Tongue (tissue), 1 donor: ENCODE measurements at regions not wholly inside any gene's neighbourhood (a gene's known extent, or its start where the extent isn't known, plus 50 kb on each side); places are given as distances from the start of the nearest gene placed in this dataset.
"Not testable (repeated sequence)": the region's sequence is repeated elsewhere in the genome, so short reads cannot be mapped to it uniquely, and the experiment has no call there.

Source experiments
- DNase-seq: peaks from one replicate; pipeline ENCODE4 v3.0.0-alpha.2; 2015

DNA sequence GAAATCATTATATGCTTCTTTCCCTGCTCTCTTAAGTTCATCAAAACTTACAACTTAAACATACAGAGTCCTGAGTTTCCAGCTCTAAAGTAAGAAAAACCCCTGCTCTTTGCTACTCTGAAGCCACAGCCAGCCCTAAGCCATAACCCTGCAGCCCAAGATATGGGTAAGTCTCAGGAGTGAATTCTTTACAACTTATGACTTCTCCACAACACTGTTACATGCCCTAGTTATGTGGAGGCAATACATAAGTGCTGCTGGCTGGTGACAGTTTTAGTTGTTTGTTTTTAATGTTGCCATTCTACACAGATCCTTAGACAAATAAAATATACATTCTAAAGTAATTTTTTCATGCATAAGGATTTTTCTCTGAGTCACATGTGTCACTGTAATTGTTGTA is 100.2 kb downstream of the FBXO8 start:
- DNase-seq: no peak

DNA sequence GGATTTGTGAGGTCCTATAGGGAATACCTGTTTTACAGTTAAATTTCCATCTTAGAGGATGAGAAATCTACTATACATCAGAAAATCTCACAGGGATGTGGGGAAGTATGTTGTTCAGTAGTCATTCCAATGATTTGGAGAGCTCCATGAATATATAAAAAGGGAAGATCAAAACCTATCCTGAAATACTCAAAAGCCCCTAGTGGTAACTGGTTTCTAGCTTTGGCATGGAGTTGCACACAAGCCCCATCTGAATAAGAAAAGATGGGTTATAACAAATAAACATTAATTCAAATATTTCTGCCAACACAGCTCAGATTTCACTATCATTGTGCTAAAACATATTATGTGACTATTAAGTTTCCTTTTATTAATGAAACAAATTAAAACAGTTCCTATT is 101.6 kb downstream of the FBXO8 start:
- DNase-seq: no peak

DNA sequence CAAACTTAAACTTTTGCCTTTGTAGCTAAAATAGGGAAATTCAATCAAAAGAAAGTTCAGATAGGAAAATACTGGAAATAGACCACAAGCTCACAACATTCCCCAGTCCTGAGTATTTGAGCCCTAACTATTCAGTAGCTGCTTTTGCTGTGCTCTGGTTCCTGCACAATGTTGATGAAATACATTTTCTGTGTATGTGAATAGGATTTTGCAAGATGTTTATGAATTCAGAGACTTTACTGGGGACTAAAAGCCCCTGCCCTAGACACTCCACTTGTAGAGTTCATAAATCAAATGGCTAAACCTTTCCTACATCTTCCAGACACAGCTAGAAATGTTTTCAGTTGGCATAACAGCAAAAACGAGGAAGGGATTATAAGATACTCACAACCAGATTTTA is 105.9 kb downstream of the FBXO8 start:
- DNase-seq: no peak

DNA sequence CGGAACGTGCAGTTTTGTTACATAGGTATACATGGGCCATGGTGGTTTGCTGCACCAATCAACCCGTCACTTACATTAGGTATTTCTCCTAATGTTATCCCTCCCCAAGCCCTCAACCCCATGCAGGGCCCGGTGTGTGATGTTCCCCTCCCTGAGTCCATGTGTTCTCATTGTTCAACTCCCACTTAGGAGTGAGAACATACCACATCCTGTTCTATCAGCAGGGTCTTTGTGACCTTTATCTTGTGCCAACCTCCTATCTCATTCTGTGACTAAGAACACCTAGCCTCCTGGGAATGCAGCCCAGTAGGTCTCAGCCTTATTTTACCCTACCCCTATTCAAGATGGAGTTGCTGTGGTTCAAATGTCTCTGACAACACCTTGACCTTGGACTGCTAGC is 107.6 kb downstream of the FBXO8 start:
- DNase-seq: not testable (repeated sequence)

DNA sequence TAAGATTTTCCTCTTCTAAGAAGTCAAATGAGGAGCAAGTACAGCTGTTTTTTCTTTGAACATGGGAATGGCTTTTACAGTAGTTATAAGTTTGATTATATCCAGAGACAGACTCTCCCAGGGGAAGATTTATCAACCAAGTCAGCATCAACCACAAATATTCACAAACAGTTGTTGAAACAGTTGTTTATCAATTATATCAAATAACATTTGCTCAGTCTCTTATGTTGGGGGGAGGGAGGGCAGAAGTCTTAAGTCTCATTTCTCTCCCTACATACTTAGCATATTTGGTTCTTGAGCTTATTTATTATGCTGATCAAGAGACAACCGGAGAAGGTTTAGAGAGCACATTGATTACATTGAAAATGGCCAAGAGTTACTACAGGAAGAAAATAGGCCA is 110.1 kb downstream of the FBXO8 start:
- DNase-seq: no peak

DNA sequence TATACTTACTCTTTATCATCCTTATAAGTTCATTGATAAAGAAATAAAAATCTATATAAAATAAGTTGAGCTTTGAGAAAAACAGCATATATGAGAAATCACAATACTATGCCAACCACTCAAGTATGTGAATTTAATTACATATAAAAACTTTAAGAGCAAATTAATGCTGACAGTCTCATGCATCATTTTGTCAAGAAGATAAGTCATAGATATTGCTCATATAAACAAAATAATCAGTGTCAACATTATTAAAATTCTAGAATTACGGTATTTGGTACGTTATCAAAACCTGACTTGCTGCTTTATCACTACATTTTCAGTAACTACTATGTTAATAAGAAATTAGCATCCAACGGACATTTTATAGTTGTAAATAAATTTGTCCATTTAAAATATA is 111.2 kb downstream of the FBXO8 start:
- no peak for DNase-seq

DNA sequence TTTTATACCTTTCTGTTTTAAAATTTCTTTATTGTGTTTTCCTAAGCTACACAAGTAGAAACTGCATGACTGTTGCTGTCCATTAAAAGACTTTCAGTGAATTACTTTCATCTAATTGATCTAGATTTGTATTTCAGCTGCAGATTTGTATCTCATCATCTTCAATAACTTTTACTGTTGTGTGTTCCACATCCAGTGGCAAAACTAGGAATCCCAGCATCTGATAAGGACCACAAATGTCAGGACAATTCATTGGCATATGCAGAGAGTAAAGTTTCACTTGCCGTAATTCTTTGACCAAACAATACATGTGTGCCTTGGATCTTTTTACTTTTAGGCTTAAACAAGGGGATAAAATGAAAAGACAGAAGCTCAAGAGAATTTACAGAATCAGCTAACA is 112.6 kb downstream of the FBXO8 start:
- DNase-seq: no peak

DNA sequence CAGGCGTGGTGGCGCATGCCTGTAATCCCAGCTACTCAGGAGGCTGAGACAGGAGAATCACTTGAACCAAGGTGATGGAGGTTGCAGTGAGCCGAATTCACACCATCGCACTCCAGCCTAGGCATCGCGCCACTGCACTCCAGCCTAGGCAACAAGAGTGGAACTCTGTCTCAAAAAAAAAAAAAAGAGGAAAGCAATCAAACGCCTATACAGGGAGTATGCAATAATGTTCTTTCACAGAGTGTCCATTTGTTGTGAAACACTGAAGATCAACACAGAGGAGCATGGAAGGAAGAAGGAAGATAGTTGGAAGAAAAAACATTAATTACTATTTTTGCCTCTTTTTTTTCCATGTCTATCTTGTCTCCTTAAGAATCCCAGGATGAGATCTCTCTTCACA is 113.4 kb downstream of the FBXO8 start:
- DNase-seq: no peak

DNA sequence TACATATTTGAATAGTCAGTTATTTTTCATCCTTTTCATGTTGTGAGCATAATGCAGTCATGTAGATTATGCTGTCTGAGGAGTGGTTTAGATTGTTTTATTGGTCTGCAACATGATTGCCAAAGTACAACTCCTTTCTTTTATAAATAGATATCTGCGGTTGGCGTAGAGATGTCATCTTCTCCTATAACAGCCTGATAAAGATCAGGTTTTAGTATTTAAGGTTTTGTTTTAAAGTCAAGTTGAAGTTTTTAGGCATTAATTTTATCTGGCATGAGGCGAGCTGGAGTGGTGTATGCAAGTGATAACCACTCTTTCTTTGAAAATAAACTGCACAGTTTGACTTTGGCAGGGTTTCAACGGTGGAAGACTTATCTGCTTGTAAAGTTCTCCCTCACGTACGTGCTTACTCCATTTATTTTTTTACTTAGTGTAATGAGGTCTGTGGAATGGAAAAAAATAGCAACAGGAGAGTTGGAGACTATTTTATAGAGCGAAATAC is 126.3 kb downstream of the FBXO8 start:
- no peak for DNase-seq

DNA sequence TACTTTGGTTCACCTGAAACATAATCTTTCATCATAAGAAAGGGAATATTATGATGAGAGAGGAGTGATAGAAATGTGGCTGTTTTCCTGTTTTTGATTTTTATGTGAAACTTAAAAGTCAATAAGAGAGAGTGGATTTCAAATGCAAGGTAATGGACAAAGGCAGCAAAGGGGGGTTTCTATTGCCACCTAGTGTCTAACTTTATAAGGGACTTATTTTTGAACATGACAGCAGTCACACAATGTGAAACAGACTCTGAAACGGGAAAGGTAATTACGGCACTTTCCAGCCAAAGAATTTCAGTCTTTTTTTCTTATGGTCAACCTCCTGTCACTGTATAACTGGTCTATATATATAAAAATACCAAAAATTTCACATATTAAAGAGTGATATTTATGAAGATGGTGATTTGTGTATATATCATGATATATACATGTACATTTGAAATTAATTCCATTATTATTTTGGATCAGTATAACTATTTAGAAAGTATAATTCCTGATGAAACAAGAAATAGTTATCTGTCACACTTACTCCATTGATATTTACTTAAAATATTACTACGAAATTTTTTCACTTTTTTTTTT is 127.1 kb downstream of the FBXO8 start:
- peak; percentile 73 for DNase-seq

DNA sequence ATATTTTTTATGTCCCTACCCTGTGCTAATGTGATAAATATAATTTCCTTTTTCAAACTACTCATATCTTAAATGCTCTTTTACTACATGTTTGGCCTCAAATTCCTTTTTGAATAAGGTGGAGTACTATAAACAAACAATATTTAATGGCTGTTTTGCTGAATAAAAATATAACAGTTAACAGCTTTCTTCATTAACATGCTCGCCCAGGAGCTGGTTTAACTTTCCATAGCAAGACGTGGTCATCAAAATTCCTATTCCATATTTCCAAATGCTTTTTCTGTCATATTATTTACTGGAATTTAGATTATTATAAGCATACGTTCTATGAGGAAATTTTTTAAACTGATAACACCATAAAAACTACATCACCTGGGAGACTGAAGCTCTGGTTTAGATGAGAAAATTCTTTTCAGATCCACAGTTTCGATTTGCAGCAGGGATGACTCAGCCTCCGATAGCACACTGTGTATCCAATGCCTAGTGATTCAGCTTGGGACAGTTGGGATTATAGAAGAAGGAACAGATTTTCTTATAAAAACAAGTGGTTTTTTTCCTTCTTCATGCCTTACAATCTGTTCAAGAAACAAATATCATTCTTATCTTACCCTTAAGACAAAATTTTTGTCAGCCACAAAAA is 129.1 kb downstream of the FBXO8 start:
- DNase-seq: peak; percentile 38

DNA sequence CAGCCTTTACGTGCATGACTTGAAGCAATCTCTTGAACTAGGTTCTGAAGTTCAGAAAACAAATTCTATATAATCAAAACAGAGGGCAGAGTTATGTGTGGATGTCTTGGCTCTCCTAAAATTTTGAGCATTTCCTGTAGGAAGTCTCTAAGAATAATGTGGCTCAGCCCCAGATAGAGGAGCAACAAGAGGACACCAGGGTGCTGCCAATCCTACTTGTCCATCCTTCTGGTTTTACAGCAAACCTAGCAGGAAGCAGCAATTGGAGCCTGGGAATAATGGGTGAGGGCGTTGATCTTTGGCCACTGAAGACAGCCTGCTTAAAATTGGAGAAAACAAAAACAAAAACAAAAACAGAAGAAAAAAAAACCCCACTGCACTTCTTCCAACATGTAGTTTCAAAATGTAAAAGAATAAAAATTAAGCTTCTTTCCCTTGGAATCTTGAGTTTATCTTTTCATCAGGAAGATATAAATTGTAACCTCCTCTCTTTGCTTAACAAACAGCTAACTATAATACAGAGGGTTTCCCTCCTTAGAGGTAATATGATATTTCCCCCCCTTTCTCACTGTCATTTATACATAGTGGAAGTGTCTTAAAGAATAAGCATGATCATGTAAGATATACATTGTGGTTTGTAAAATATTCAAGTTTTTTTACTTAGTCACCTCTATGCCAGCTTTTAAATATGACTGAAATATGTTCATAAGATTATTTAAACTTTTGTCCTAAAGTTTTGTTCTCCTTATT is 130.6 kb downstream of the FBXO8 start:
- DNase-seq: no peak

DNA sequence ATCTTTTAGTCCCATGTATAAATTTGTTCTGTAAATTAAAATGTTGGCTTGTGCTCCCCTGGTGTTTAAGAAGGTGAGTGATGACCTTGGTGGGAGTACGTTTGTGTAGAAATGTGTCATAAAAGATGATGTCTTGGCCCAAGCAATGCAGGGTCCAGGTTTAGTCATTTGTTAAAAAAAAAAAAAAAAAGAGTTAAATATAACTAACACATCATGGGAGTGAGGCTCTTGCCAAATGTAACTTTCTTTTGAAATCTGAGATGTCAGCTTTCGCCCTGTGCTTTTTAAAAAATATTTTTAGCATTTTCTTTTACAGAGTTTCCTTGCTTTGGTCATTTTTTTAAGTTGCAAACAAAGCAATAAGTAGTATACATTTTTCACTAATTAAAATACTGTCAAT is 135.6 kb downstream of the FBXO8 start:
- no peak for DNase-seq

DNA sequence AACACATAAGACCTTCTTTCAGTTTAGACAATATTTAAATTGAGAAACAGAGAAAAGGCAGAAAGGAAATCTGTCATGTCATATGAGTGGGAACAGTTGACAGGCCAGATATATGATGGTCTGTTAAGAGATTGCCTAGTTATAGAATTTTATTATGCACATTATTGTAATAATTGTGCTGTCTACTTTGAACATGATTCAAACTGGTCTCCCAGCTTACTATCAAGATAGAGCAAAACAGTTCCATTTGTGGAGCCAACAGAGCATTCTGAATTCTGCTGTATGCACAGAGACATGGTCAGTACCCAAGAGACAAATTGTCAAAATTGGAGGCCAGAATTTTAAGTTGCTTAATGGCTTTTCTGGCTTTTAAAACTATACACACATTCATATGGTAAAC is 139.4 kb downstream of the FBXO8 start:
- no peak for DNase-seq

DNA sequence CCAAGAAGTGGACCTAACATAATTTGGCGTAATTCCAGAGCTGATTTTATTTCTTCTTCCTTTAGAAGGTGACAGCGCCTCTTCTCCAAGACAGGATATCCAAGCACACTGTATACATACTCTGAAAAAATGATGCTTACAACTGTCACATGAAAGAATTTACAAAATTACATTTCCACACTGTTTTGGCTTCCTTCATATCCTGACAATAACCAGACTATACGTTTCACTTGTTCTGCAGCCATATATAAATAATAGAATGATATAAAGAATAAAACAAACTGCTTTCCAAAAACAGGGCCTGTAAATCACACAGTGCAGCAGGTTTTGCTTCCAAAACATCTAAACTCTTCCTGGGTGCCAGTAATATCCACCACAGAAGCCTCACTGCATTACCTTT is 141.6 kb downstream of the FBXO8 start:
- peak; percentile 64 for DNase-seq

DNA sequence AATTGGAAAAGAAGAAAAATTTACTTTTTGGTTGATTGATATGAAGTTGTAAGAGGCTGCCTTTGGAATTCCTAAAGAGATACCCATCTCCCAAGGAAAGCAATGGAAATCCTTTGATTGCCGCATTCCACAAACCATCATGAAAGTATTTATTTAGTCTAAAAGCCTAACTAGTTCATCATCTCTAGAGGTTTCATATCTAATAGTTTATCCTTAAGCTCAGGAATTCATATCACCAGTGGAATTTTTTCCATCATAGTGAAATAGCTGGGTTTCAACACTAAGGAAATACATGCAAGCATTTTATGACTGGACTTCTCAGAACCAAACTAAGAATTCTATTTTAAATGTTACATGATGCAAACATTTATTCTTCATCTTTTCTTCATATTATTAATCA is 144.9 kb downstream of the FBXO8 start:
- no peak for DNase-seq

DNA sequence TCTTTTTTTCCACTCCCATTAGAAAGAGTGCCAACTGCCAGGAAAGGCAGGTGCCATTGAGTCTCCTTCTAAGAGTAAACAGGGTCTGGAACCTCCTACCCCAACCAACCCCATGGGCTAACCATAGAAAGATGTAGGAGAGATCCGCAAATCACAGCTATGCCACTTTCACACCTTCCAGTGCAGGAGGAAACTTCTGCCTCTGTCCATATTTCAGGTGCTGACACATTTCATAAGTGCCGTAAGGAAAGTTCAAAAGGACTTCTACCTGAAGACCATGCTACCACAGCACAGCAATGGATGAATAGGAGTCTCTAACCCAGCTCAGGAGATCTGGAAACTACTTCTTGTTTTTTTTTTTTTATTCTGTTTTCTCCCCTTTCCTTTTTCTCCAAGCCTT is 145.8 kb downstream of the FBXO8 start:
- DNase-seq: no peak

DNA sequence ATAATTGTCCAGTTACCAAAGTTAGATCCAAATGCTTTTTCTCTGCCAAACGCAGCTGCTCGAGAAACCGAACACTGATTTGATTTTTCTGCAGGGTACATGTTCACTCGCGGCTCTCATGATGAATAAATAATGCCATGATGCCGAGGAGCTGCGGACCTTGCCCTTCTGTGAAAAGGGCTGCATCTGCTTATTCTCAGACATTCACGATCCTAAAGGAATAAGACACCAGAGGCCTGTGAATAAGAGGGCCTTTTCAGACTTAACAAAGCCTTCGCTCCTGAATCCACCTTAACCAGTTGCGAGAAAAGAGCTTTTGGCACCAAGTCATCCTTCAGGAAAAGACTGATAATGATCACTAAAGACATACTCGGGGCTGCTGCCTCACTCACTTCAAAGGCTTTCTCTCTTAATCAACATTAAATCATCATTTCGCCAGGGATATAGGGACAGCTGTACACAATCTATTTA is 147.5 kb downstream of the FBXO8 start:
- peak; percentile 67 for DNase-seq

DNA sequence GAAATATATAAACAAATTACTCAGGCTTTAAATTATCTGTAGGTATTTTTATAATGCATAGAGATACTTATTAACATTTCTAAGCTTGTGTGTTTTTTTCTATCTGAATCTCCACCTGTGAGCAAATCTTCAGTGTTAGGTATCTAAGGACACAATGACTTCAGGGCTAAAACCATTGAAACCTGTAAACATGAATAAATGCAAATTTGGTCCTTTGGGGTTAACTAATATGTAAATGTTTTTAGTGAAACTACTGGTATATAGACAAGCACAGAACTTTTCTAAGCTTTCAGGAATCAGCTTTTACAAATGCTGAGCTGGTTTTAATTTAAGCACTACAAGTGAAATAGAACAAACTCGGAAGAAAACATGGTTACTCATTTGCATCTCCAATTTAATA is 147.9 kb downstream of the FBXO8 start:
- DNase-seq: no peak

DNA sequence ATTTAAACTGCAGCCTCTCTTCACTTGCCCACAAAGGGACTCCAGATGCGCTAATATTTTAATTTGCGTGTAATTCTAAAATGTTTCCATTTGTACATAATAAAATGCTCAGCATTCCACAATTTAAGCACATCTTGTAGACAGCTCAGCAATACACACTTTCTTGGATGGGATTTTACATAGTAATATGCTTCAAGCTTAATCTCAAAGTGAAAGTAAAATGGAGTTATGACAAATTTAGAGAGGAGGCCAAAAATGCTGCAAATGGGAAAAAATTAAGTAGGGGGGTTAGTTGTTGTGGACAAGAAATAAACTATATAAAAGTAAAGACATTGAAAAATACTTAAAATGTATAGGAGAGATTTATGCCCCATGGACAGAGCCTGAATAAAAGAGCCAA is 149.1 kb downstream of the FBXO8 start:
- no peak for DNase-seq

DNA sequence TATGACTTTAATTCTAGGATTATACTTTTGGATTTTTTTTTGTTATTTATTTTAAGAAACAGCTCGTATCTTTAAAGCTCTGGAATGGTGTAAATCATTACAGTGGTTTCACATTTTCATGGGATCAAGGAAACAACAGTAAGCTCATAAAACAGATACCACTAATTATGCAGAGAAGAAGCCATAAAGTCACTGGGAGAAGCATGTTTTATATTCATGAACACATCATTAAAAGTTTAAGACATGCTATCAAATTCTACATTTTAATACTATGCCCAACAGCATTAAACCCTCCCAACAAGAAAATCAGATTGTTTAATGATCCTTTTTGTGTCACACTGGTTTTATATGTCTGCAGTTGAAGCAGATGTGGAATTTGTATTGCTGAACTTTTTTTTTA is 149.9 kb downstream of the FBXO8 start:
- DNase-seq: no peak

DNA sequence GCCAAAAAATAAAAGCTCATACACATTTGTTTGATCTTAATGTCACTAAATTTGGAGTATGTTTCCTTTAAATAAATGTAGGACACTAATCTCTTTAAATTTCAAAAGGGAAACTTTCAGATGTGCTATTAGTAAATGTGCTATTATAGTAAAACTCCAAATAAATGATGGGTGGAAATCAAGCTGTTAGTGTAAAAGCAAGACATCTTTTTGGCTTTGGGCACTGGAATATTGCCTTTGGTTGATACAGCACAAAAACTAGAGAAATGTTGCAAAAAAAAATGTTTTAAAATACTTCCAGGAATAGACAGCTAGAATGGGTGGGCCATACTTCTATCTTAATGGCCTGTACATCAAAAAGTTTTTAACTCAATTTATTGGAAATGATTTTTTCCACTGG is 151.6 kb downstream of the FBXO8 start:
- DNase-seq: no peak

DNA sequence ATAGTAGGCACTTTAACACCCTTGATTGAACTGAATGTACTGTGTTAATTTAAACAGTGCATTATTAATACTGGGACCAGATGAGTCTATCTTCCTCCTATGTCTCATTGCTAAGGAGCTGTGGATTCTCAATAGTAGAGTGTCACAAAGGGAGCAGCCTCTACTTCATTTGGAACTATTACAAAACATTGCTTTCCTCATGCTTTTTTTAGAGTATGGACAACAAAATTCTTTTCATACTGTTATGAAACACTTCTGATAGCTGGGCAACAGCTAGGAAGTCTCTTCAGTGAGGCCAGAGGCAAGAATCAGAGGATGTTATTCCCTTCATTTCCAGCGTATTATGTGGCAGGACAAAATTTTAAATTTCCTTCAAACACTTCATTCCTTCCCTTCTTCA is 160.8 kb downstream of the FBXO8 start:
- no peak for DNase-seq
